Thoracic aorta (tissue), 2 donors: ENCODE measurements at regions not wholly inside any gene's neighbourhood (a gene's known extent, or its start where the extent isn't known, plus 50 kb on each side); places are given as distances from the start of the nearest gene placed in this dataset.
"Not testable (repeated sequence)": the region's sequence is repeated elsewhere in the genome, so short reads cannot be mapped to it uniquely, and the experiment has no call there.

ENCODE experiments used
- ATAC-seq: fragments of 150-250 bp; one replicate; pipeline ENCODE4 v1.8.0; 2017; ENCODE audit warnings: low read depth; ENCODE audit not compliant: insufficient number of reproducible peaks, low FRiP score
- DNase-seq: peaks from one replicate; pipeline ENCODE4 v3.0.0-alpha.2; 2020; ENCODE audit warnings: low spot score
- H3K27ac ChIP-seq, 2 donors: fragments of 200-600 bp; sonication (generic); 1 replicate in 1 of 2; 2 replicates in 1 of 2; pipeline ENCODE4 v1.5.1; 2016; ENCODE audit warnings: mild to moderate bottlenecking in 2 of 2, moderate library complexity in 2 of 2
- H3K27me3 ChIP-seq: fragments of 200-600 bp; sonication (generic); replicated peaks from 2 replicates; pipeline ENCODE4 v1.6.0; 2016; ENCODE audit warnings: mild to moderate bottlenecking; ENCODE audit not compliant: insufficient read depth
- H3K36me3 ChIP-seq: fragments of 200-600 bp; sonication (generic); one replicate; pipeline ENCODE4 v1.5.1; 2016
- H3K4me1 ChIP-seq, 2 donors: fragments of 200-600 bp; sonication (generic); 1 replicate in 1 of 2; 2 replicates in 1 of 2; pipeline versions ENCODE4 v1.5.1 to v1.6.0; 2016; ENCODE audit warnings: low read depth in 2 of 2, mild to moderate bottlenecking in 1 of 2; ENCODE audit not compliant: control insufficient read depth in 1 of 2
- H3K4me3 ChIP-seq: fragments of 200-600 bp; sonication (generic); 2 replicates; pipeline ENCODE4 v1.5.1; 2016; ENCODE audit warnings: mild to moderate bottlenecking
- H3K9me3 ChIP-seq: fragments of 200-600 bp; sonication (generic); 2 replicates; pipeline ENCODE4 v1.5.1; 2016
- TF ChIP-seq, protein P1 (sequence below): fragments of 200-600 bp; sonication (generic); IDR thresholded peaks from one replicate; pipeline ENCODE4 v1.5.1; 2019; ENCODE audit warnings: antibody characterized with exemption

DNA sequence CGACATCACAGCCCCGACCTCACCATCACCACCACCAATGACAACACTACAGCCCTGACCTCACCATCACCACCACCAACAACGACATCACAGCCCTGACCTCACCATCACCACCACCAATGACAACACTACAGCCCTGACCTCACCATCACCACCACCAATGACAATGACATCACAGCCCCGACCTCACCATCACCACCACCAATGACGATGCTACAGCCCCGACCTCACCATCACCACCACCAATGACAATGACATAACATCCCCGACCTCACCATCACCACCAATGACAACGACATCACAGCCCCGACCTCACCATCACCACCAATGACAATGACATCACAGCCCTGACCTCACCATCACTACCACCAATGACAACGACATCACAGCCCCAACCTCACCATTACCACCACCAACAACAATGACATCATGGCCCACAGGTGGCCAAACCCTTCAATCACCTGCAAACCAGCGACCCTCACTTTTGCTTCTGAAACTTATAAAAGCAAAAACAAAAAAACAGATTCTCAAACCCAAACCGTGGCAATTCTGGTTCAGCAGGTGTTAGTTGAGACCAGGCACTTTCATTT lies 70.7 kb upstream of the TMEM18 start:
- ATAC-seq (no peak), DNase-seq (no peak)
- TF ChIP-seq, protein P1, sequence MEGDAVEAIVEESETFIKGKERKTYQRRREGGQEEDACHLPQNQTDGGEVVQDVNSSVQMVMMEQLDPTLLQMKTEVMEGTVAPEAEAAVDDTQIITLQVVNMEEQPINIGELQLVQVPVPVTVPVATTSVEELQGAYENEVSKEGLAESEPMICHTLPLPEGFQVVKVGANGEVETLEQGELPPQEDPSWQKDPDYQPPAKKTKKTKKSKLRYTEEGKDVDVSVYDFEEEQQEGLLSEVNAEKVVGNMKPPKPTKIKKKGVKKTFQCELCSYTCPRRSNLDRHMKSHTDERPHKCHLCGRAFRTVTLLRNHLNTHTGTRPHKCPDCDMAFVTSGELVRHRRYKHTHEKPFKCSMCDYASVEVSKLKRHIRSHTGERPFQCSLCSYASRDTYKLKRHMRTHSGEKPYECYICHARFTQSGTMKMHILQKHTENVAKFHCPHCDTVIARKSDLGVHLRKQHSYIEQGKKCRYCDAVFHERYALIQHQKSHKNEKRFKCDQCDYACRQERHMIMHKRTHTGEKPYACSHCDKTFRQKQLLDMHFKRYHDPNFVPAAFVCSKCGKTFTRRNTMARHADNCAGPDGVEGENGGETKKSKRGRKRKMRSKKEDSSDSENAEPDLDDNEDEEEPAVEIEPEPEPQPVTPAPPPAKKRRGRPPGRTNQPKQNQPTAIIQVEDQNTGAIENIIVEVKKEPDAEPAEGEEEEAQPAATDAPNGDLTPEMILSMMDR: no peak
- Histone ChIP-seq H3K4me1 (no peaks in the 10 kb centered on the region), H3K36me3 (no peaks in the 10 kb centered on the region), H3K27me3 (no peaks in the 10 kb centered on the region), H3K4me3 (no peak overlapping the region), H3K9me3 (no peaks in the 10 kb centered on the region), H3K27ac (no peak overlapping the region)

DNA sequence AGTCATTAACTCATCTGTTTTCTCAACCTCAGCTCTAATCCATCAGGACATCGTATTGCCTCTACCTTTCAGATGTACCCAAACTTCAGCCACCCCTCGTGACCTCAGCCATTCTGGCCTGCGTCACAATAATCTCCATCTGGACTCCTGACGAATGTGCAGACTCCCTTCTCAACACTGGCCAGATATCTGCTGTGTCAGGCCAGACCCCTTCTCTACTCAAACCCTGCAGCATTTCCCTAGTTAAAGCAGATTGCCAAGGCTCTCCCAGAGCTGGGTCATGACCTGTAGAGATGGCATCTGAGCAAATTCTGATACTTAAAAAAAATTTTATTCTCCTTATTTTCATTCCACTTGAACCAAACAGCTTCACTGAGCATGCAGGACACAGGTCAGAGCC lies 69.5 kb upstream of the TMEM18 start:
- no peak overlapping the region for H3K27ac ChIP-seq
- H3K9me3 ChIP-seq: no peaks in the 10 kb centered on the region
- no peaks in the 10 kb centered on the region for H3K4me1 ChIP-seq
- no peak overlapping the region for H3K4me3 ChIP-seq
- H3K36me3 ChIP-seq: no peaks in the 10 kb centered on the region
- TF ChIP-seq, protein P1: no peak
- DNase-seq (no peak), ATAC-seq (no peak)
- H3K27me3 ChIP-seq: no peaks in the 10 kb centered on the region

DNA sequence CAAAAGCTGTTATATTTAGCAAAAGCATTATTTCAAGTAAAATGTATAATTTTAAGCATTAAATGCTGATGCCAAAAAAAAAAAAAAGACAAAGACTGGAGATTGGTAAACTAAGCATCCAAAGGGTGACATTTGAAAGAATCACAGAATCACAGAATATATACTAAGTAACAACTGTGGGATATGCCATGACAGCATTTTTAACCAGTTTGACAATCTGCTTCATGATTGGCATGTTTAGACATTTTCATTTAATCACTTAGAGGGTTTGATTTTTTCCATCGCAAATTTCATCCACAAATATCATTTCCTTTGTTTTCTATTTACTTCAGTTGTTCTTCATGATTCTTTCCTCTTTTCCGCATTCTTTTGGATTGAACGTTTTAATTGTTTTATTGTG lies 66.9 kb upstream of the TMEM18 start:
- DNase-seq (no peak), ATAC-seq (no peak)
- Histone ChIP-seq H3K4me1 (peaks cover 0 to 12% of the 10 kb centered on the region in 2 donors), H3K9me3 (no peaks in the 10 kb centered on the region), H3K27me3 (no peaks in the 10 kb centered on the region), H3K27ac (no peak overlapping the region), H3K4me3 (no peak overlapping the region), H3K36me3 (no peaks in the 10 kb centered on the region)
- TF ChIP-seq, protein P1: no peak

DNA sequence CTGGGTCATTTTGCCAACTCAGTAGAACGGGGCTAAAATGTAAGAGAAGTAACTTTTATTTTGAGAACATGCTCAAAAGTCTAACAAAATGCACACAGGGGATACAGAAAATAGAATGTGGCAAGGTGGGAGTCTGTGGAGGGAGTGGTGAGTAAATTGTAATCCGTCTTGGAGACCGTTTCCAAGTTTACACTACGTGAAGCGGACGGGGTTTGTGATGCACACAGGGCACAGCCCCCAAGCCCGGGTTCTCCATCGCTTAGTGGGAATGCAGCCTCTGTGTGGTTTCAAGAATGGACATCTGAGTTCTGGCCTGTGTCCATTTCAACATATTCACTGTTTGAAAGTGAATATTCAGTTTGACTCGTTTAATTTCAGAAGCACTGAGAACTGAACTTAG lies 65.0 kb upstream of the TMEM18 start:
- Histone ChIP-seq H3K4me3 (no peak overlapping the region), H3K27ac (no peak overlapping the region), H3K27me3 (no peaks in the 10 kb centered on the region), H3K36me3 (no peaks in the 10 kb centered on the region), H3K4me1 (peaks cover 0 to 12% of the 10 kb centered on the region in 2 donors), H3K9me3 (no peaks in the 10 kb centered on the region)
- ATAC-seq: no peak
- DNase-seq: no peak
- TF ChIP-seq, protein P1: no peak

DNA sequence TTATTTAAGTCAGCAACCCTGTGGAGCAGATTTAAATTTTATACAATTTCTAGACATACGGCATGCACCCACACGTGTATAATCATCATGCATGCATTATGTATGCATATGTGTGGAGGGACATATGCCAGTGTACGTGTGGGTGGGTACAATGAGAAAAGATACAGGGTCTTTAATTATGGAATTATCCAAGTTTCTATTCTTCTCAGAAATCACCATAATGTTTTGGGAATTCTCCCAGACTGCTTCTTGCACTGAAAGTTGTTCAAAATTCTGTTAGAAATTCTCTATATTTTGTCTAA lies 63.9 kb upstream of the TMEM18 start:
- no peaks in the 10 kb centered on the region for H3K9me3 ChIP-seq
- H3K4me3 ChIP-seq: no peak overlapping the region
- no peak for DNase-seq

DNA sequence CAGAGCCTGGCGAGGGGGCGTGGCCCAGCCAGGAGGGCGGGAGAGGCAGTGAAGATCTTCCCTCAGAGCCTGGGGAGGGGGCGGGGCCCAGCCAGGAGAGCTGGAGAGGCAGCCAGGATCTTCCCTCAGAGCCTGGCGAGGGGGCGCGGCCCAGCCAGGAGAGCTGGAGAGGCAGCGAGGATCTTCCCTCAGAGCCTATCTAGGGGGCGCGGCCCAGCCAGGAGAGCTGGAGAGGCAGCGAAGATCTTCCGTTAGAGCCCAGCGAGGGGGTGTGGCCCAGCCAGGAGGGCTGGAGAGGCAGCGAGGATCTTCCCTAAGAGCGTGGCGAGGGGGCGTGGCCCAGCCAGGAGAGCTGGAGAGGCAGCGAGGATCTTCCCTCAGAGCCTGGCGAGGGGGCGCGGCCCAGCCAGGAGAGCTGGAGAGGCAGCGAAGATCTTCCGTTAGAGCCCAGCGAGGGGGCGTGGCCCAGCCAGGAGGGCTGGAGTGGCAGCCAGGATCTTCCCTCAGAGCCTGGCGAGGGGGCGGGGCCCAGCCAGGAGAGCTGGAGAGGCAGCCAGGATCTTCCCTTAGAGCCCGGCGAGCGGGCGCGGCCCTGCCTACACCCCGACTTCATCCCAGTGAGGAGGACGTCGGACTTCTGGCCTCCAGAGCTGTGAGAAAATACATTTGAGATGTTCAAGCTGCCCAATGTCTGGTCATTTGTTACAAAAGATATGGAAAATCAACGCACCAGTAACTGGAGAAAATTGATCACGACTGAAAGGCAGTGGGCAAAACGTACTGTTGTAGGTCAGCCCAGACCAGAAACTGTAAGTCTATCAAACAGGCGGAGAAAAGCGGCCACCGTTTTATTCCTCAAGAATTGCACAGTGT lies 63.4 kb upstream of the TMEM18 start:
- ATAC-seq: not testable (repeated sequence)

More for the DNA sequence above, 63.9 kb upstream of the TMEM18 start:
- ATAC-seq: no peak
- Histone ChIP-seq H3K27me3 (no peaks in the 10 kb centered on the region), H3K4me1 (peaks cover 0 to 12% of the 10 kb centered on the region in 2 donors), H3K36me3 (no peaks in the 10 kb centered on the region), H3K27ac (no peak overlapping the region)
- TF ChIP-seq, protein P1: no peak

DNA sequence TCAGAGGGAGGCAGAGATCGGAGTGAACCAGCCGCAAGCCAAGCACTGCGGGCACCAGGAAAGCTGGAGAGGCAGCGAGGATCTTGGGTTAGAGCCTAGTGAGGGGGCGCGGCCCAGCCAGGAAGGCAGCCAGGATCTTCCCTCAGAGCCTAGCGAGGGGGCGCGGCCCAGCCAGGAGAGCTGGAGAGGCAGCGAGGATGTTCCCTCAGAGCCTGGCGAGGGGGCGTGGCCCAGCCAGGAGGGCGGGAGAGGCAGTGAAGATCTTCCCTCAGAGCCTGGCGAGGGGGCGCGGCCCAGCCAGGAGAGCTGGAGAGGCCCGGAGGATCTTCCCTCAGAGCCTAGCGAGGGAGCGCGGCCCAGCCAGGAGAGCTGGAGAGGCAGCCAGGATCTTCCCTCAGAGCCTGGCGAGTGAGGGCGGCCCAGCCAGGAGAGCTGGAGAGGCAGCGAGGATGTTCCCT lies 62.7 kb upstream of the TMEM18 start:
- H3K27ac ChIP-seq, ATAC-seq, DNase-seq, H3K27me3 ChIP-seq, H3K9me3 ChIP-seq, H3K36me3 ChIP-seq: not testable (repeated sequence)
- H3K4me1 ChIP-seq: peaks cover 0 to 12% of the 10 kb centered on the region in 2 donors
- H3K4me3 ChIP-seq: peak overlapping the region; percentile 77

More for the DNA sequence above, 63.4 kb upstream of the TMEM18 start:
- DNase-seq, H3K9me3 ChIP-seq, H3K27me3 ChIP-seq, H3K36me3 ChIP-seq, H3K27ac ChIP-seq: not testable (repeated sequence)
- peaks cover 0 to 12% of the 10 kb centered on the region in 2 donors for H3K4me1 ChIP-seq
- H3K4me3 ChIP-seq: peak overlapping the region; percentile 77
